Spleen (tissue), 11 donors: ENCODE measurements at regions not wholly inside any gene's neighbourhood (a gene's known extent, or its start where the extent isn't known, plus 50 kb on each side); places are given as distances from the start of the nearest gene placed in this dataset.
A peak's percentile ranks its signal among the peaks of the same experiment; 100 is the strongest.

Experiments used
- DNase-seq: peaks from one replicate; pipeline ENCODE4 v3.0.0-alpha.2; 2020
- H3K27ac ChIP-seq, 8 donors: fragments of 200-600 bp; sonication (generic) in 7 of 8; 1 replicate in 4 of 8; 2 replicates in 4 of 8; pipeline versions ENCODE4 v1.5.0 to v1.8.0; 2016 to 2021; ENCODE audit warnings: inconsistent platforms in 4 of 8, mild to moderate bottlenecking in 4 of 8, moderate library complexity in 1 of 8
- H3K27me3 ChIP-seq, 7 donors: fragments of 200-600 bp; sonication (generic) in 6 of 7; replicated peaks in 1 of 7; 1 replicate in 4 of 7; 2 replicates in 3 of 7; pipeline versions ENCODE4 v1.5.0 to v1.8.0; 2016 to 2021; ENCODE audit warnings: inconsistent platforms in 3 of 7, mild to moderate bottlenecking in 1 of 7
- H3K36me3 ChIP-seq, 6 donors: fragments of 200-600 bp; sonication (generic) in 5 of 6; 1 replicate in 4 of 6; 2 replicates in 2 of 6; pipeline versions ENCODE4 v1.5.0 to v1.8.0; 2016 to 2021; ENCODE audit warnings: inconsistent platforms in 2 of 6
- H3K4me1 ChIP-seq, 6 donors: fragments of 200-600 bp; sonication (generic) in 5 of 6; 1 replicate in 3 of 6; 2 replicates in 3 of 6; pipeline versions ENCODE4 v1.5.0 to v1.8.0; 2016 to 2021; ENCODE audit warnings: inconsistent platforms in 3 of 6
- H3K4me3 ChIP-seq, 8 donors: fragments of 200-600 bp; sonication (generic) in 7 of 8; 1 replicate in 4 of 8; 2 replicates in 4 of 8; pipeline versions ENCODE4 v1.5.0 to v1.8.0; 2016 to 2021; ENCODE audit warnings: inconsistent platforms in 4 of 8, mild to moderate bottlenecking in 4 of 8, moderate library complexity in 2 of 8
- H3K9me3 ChIP-seq, 8 donors: fragments of 200-600 bp; sonication (generic) in 7 of 8; 1 replicate in 4 of 8; 2 replicates in 4 of 8; pipeline versions ENCODE4 v1.5.0 to v1.8.0; 2016 to 2021; ENCODE audit warnings: inconsistent platforms in 4 of 8
- POLR2A ChIP-seq, 3 donors: fragments of 450-650 bp; IDR thresholded peaks; one replicate each; pipeline ENCODE4 v1.5.1; 2017; ENCODE audit warnings: antibody characterized with exemption in 3 of 3, mild to moderate bottlenecking in 1 of 3
- POLR2AphosphoS5 ChIP-seq, 3 donors: sonication (generic); formaldehyde crosslinking; IDR thresholded peaks; one replicate each; pipeline ENCODE4 v1.5.1; 2017; ENCODE audit warnings: antibody characterized with exemption in 3 of 3
- WGBS, 5 donors: extraction: QIAGEN DNeasy Blood & Tissue Kit in 3 of 5; methylation state at CpG; one replicate each; pipeline versions ENCODE4 v1.1.5 to v1.1.7; 2013 to 2018; 5-methylcytosine and 5-hydroxymethylcytosine counted together
- intact Hi-C: fragments of 100-400 bp; cut with DNase I; formaldehyde crosslinking; loops from one replicate; pipeline ENCODE4 v1.15.0; 2023; ENCODE audit warnings: low total_unique reads
- small RNA-seq, 4 donors: library from RNA; depleted of rRNA; stranded (forward); fragments of <200 nt; gene quantifications; one replicate each; pipeline ENCODE3, GENCODE V24; 2016
- TF ChIP-seq, protein P1 (sequence below), 11 experiments: fragments of 200-600 bp in 7 of 11; fragments of 450-650 bp in 4 of 11; sonication (generic) in 4 of 11; IDR thresholded peaks in 8 of 11; conservative IDR thresholded peaks in 3 of 11; 1 replicate in 7 of 11; 2 replicates in 4 of 11; pipeline versions ENCODE4 v1.4.0 to v1.8.0; 2016 to 2021; ENCODE audit warnings: antibody characterized with exemption in 11 of 11, inconsistent platforms in 4 of 11, mild to moderate bottlenecking in 1 of 11
- donor health status: healthy with polysubstance abuse.
- donor health status: DM: no; HTN: no; CAD: no; lungs with moderate emphysema.
- donor health status: DM: no; HTN: no; CAD: no.
- donor health status: Bipolar disorder and iron deficiency.
- donor health status: healthy.
- donor health status: DM: no; HTN: no; CAD: no.
- donor health status: DM: yes; HTN: yes; CAD: no.

DNA sequence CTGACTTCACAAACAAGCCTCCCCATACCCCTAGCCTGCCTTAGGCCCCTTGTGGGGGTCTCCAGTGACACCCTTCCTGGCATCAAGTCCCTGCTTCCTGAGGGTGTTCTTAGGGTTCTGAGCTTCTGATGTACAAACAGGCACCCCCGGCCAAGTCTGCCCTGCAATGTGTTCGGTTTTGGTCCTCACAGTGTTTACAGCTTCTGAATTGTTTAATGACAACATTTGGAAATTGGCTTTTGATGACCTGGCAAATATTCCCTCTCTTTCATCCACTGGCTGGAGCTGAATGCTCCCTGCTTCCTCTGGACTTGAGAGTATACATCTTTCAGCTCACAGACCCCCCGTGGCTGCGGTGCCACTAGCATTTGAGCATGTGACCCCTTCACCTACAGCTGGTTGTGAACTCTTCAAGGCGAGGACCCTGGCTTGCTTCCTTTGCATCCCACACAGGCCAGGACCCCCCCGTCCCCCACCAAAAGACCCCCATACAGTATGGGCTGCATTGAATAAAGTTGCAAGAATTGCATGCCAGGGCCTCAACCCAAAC is 180.8 kb downstream of the KATNIP start:
- no peak for TF ChIP-seq POLR2AphosphoS5 (IDR thresholded peaks at IDR 0.05)
- TF ChIP-seq, protein P1, sequence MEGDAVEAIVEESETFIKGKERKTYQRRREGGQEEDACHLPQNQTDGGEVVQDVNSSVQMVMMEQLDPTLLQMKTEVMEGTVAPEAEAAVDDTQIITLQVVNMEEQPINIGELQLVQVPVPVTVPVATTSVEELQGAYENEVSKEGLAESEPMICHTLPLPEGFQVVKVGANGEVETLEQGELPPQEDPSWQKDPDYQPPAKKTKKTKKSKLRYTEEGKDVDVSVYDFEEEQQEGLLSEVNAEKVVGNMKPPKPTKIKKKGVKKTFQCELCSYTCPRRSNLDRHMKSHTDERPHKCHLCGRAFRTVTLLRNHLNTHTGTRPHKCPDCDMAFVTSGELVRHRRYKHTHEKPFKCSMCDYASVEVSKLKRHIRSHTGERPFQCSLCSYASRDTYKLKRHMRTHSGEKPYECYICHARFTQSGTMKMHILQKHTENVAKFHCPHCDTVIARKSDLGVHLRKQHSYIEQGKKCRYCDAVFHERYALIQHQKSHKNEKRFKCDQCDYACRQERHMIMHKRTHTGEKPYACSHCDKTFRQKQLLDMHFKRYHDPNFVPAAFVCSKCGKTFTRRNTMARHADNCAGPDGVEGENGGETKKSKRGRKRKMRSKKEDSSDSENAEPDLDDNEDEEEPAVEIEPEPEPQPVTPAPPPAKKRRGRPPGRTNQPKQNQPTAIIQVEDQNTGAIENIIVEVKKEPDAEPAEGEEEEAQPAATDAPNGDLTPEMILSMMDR (IDR thresholded peaks at IDR 0.05 in 8 of 11, conservative IDR thresholded peaks at IDR 0.05 in 3 of 11): no peak
- TF ChIP-seq POLR2A (IDR thresholded peaks at IDR 0.05): no peak
- no peaks in the 10 kb centered on the region for H3K27me3 ChIP-seq
- peaks cover 0 to 76% (median 5%) of the 10 kb centered on the region in 6 donors for H3K36me3 ChIP-seq
- intact Hi-C loops: no loop called here
- H3K27ac ChIP-seq: no peak overlapping the region
- WGBS, 5 donors: 89 to 96% (median 93%) methylated on average over 6 of the region's 6 CpGs
- DNase-seq: no peak
- H3K4me3 ChIP-seq: no peak overlapping the region
- H3K4me1 ChIP-seq: peaks cover 0 to 15% (median 3%) of the 10 kb centered on the region in 6 donors
- H3K9me3 ChIP-seq: no peaks in the 10 kb centered on the region

DNA sequence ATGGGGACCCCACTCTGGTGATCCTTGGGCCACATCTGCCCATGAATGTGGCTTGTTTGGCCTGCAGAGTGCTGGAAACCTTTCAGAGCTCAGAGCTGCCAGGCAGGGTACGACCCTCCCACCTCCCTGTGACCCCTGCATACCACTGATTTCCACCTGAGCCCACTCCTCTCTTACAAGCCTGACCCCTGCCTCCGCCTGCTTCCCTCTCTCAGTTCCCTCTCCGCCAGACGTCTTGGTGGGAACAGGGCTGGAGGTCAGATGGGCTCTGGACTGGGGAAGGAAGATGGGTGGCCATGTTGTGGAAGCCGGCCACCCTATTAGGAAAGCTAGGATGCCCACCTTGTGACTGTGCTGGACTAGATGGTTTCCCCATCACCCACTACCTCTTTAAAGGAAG is 185.1 kb downstream of the KATNIP start:
- peak; percentile 28 for DNase-seq
- no peaks in the 10 kb centered on the region for H3K27me3 ChIP-seq
- peaks cover 0 to under 1% (median 0%) of the 10 kb centered on the region in 6 donors for H3K4me1 ChIP-seq
- no peak overlapping the region for H3K4me3 ChIP-seq
- no peak overlapping the region for H3K27ac ChIP-seq
- intact Hi-C loops: no loop called here
- TF ChIP-seq, protein P1 (IDR thresholded peaks at IDR 0.05 in 8 of 11, conservative IDR thresholded peaks at IDR 0.05 in 3 of 11): no peak
- no peak for TF ChIP-seq POLR2AphosphoS5 (IDR thresholded peaks at IDR 0.05)
- TF ChIP-seq POLR2A (IDR thresholded peaks at IDR 0.05): no peak
- peaks cover 0 to 80% (median 4%) of the 10 kb centered on the region in 6 donors for H3K36me3 ChIP-seq
- 87 to 96% (median 90%) methylated on average over 5 of the region's 5 CpGs for WGBS, 5 donors
- H3K9me3 ChIP-seq: no peaks in the 10 kb centered on the region

DNA sequence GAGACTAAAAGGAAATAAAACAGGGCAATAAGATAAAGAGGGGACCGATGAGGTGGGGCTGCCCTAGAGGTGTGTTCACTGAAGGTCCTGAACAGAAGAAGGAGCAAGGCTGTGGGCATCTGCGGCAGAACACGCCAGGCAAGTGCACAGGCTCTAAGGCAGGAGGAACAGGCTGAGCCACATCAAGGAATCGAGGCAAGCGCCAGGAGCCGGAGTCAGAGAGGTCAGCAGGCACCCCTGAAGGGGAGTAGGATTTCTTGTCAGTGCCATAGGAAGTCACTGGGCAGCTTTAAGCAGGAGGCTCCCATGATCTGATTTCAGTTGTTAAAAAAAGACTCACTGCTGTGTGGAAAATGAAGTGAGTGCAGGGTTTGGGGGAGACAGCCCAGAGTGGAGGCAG is 186.5 kb downstream of the KATNIP start:
- DNase-seq: peak; percentile 24
- intact Hi-C loops: no loop called here
- no peak for TF ChIP-seq POLR2AphosphoS5 (IDR thresholded peaks at IDR 0.05)
- TF ChIP-seq, protein P1 (IDR thresholded peaks at IDR 0.05 in 8 of 11, conservative IDR thresholded peaks at IDR 0.05 in 3 of 11): no peak
- peaks cover 0 to 85% (median 15%) of the 10 kb centered on the region in 6 donors for H3K36me3 ChIP-seq
- H3K27ac ChIP-seq: no peak overlapping the region
- H3K9me3 ChIP-seq: no peaks in the 10 kb centered on the region
- no peak overlapping the region for H3K4me3 ChIP-seq
- no peaks in the 10 kb centered on the region for H3K27me3 ChIP-seq
- no peaks in the 10 kb centered on the region for H3K4me1 ChIP-seq
- 89 to 95% (median 93%) methylated on average over 6 of the region's 6 CpGs for WGBS, 5 donors

DNA sequence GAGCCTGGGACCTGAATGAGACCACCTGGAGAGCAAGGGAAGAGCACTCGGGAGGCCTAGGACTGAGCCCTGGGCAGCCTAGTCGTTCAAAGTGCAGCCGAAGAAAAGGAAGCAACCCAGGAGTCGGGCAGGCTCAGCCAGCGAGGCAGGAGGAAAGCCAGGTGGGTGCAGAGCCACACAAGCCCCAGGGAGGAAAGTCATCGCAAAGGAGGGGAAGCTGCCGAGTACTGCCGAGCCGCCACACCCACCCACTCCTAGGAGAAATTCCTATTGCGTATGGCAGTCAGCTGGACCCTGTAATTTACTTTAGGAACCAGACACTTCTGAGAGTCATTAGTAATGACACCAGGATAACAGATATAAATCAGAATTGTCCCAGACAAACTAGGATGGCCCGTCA is 187.6 kb downstream of the KATNIP start:
- H3K4me1 ChIP-seq: no peaks in the 10 kb centered on the region
- WGBS, 5 donors: 89 to 93% (median 91%) methylated on average over 11 of the region's 11 CpGs
- peak; percentile 20 for DNase-seq
- H3K27ac ChIP-seq: no peak overlapping the region
- TF ChIP-seq, protein P1 (IDR thresholded peaks at IDR 0.05 in 8 of 11, conservative IDR thresholded peaks at IDR 0.05 in 3 of 11): no peak
- TF ChIP-seq POLR2A (IDR thresholded peaks at IDR 0.05): no peak
- TF ChIP-seq POLR2AphosphoS5 (IDR thresholded peaks at IDR 0.05): no peak
- H3K4me3 ChIP-seq: no peak overlapping the region
- intact Hi-C loops: no loop called here
- peaks cover 0 to 3% (median 0%) of the 10 kb centered on the region in 8 donors for H3K9me3 ChIP-seq
- no peaks in the 10 kb centered on the region for H3K27me3 ChIP-seq
- peaks cover 0 to 88% (median 16%) of the 10 kb centered on the region in 6 donors for H3K36me3 ChIP-seq

Small RNAs in the stretch of these regions (small RNA-seq; reads per million reads assigned to genes)
- gene RF00019: 0 reads per million in 4 donors
